Immature natural killer cell (primary cell): ENCODE measurements at regions not wholly inside any gene's neighbourhood (a gene's known extent, or its start where the extent isn't known, plus 50 kb on each side); places are given as distances from the start of the nearest gene placed in this dataset.

Experiments used
- DNase-seq, 3 donors: peaks; one replicate each; pipeline ENCODE4 v3.0.0; 2022; ENCODE audit warnings: mixed read lengths in 1 of 3
- H3K27ac Mint-ChIP-seq, 6 donors: one replicate each; pipeline ENCODE4 v1.8.0; 2020; ENCODE audit warnings: mixed read lengths in 6 of 6, mild to moderate bottlenecking in 5 of 6, inconsistent platforms in 4 of 6, moderate library complexity in 3 of 6
- H3K27me3 Mint-ChIP-seq, 3 donors: one replicate each; pipeline ENCODE4 v1.8.0; 2020 to 2021; ENCODE audit warnings: low read depth in 3 of 3, mild to moderate bottlenecking in 3 of 3, mixed read lengths in 3 of 3, moderate library complexity in 3 of 3, inconsistent platforms in 1 of 3
- H3K36me3 Mint-ChIP-seq, 3 donors: one replicate each; pipeline ENCODE4 v1.8.0; 2020; ENCODE audit warnings: mixed read lengths in 3 of 3, inconsistent platforms in 2 of 3, mild to moderate bottlenecking in 2 of 3
- H3K4me1 Mint-ChIP-seq, 2 donors: one replicate each; pipeline ENCODE4 v1.8.0; 2020; ENCODE audit warnings: inconsistent platforms in 2 of 2, mild to moderate bottlenecking in 2 of 2, mixed read lengths in 2 of 2, moderate library complexity in 1 of 2
- H3K4me3 Mint-ChIP-seq, 5 donors: one replicate each; pipeline ENCODE4 v1.8.0; 2020; ENCODE audit warnings: mild to moderate bottlenecking in 5 of 5, mixed read lengths in 5 of 5, inconsistent platforms in 3 of 5, moderate library complexity in 3 of 5
- H3K9me3 Mint-ChIP-seq, 6 donors: one replicate each; pipeline ENCODE4 v1.8.0; 2020; ENCODE audit warnings: mild to moderate bottlenecking in 6 of 6, mixed read lengths in 6 of 6, inconsistent platforms in 4 of 6, moderate library complexity in 3 of 6

DNA sequence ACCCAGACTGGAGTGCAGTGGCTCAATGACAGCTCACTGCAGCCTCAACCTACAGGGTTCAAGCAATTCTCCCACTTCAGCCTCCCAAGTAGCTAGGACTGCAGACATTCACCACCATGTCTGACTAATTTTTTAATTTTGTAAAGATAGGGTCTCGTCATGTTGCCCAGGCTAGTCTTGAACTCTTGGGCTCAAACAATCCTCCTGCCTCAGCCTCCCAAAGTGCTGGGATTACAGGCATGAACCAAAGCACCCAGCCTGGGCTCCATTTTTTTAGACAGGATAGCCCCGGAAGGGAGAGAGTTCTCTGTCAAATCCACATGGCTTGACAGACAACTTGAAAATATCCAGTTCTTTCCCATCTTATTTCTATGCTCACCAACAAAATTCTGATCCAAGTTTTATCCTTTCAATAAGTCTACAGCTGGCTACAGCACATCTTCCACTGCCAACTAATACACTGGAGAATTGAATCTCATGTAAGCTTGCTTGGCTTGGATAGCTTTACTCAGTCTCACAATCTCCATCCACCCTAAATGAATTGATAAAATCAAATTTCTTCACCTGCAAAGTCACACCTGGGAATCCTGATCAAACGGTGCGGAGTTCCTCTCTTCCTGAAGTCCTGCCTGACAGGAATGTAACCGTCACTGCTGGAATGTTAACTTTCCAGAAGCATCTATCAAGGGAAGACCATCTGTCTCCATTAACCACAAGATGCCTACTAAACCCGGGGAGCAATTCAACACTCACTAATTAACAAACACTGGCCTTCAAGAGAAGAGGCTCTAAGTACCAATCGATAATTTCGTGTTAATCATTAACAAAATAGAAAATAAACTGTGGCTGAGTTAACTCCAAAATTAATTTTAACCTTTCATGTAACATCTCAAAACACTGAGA lies 239.7 kb upstream of the MKLN1 start:
- no peaks in the 10 kb centered on the region for H3K9me3 Mint-ChIP-seq
- H3K4me1 Mint-ChIP-seq, result peaks cover 80 to 85% of the 10 kb centered on the region in 2 donors
- H3K27ac Mint-ChIP-seq, result peak overlapping the region in 2 of 6 donors; percentile 49 to 76
- H3K27me3 Mint-ChIP-seq, result peaks cover 38 to 80% (median 64%) of the 10 kb centered on the region in 3 donors
- H3K36me3 Mint-ChIP-seq, result peaks cover 0 to 4% (median 4%) of the 10 kb centered on the region in 3 donors
- DNase-seq, result no peak
- H3K4me3 Mint-ChIP-seq, result peak overlapping the region in 1 of 5 donors; percentile 1

DNA sequence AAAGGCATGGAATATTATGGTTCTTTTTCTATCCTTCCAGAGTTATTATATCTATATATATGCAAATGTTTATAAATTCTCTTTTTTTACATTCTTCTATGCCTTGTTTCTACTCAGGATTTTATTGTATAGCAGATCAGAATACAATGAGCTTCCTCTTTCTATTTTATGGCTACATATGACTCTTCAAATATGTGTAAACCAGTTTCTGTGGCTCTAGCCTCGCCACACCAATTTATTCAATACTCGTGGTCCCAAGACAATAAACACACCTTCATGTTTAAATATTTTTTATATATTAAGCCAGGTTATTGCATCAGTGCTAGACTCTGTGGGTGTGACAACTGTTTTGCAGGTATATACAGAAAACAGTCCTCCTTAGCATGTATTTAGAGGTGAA lies 237.5 kb upstream of the MKLN1 start:
- peaks cover 76 to 80% of the 10 kb centered on the region in 2 donors for H3K4me1 Mint-ChIP-seq

GRCh38 chr7:131090886-131091692 lies 236.6 kb upstream of the MKLN1 start:
- no peaks in the 10 kb centered on the region for H3K9me3 Mint-ChIP-seq
- peak overlapping the region in 3 of 5 donors; percentile 6 to 56 (median 12) for H3K4me3 Mint-ChIP-seq
- peak overlapping the region in 4 of 6 donors; percentile 24 to 76 (median 44) for H3K27ac Mint-ChIP-seq
- H3K27me3 Mint-ChIP-seq, result peaks cover 43 to 81% (median 62%) of the 10 kb centered on the region in 3 donors
- peaks cover 77 to 82% of the 10 kb centered on the region in 2 donors for H3K4me1 Mint-ChIP-seq
- no peak for DNase-seq
- H3K36me3 Mint-ChIP-seq, result peaks cover 0 to 8% (median 8%) of the 10 kb centered on the region in 3 donors

More for the DNA sequence above, 237.5 kb upstream of the MKLN1 start:
- Mint-ChIP-seq H3K36me3 (peaks cover 0 to 8% (median 8%) of the 10 kb centered on the region in 3 donors), H3K9me3 (no peaks in the 10 kb centered on the region), H3K27ac (peak overlapping the region in 2 of 6 donors; percentile 15 to 54), H3K4me3 (peak overlapping the region in 1 of 5 donors; percentile 26), H3K27me3 (peaks cover 40 to 81% (median 66%) of the 10 kb centered on the region in 3 donors)
- no peak for DNase-seq

DNA sequence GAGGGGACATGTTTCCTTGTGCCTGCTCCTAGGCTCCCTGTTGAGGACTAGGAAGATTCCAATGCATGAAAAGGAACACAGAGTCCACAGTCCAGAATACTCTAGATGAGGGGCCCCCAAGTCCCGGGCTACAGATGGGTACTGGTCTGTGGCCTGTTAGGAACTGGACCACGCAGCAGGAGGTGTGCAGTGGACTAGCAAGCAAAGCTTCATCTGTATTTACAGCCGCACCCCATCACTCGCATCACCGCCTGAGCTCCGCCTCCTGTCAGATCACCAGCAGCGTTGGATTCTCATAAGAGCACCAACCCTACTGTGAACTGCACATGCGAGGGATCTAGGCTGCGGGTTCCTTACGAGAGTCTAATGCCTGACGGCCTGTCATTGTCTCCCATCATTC lies 233.0 kb upstream of the MKLN1 start:
- peak in 1 of 3 donors; percentile 44 for DNase-seq
- peaks cover 89 to 94% of the 10 kb centered on the region in 2 donors for H3K4me1 Mint-ChIP-seq
- H3K36me3 Mint-ChIP-seq, result peaks cover 0 to 8% (median 4%) of the 10 kb centered on the region in 3 donors
- H3K4me3 Mint-ChIP-seq, result no peak overlapping the region
- H3K9me3 Mint-ChIP-seq, result no peaks in the 10 kb centered on the region
- peaks cover 35 to 84% (median 70%) of the 10 kb centered on the region in 3 donors for H3K27me3 Mint-ChIP-seq
- peak overlapping the region in 3 of 6 donors; percentile 23 to 82 (median 42) for H3K27ac Mint-ChIP-seq

DNA sequence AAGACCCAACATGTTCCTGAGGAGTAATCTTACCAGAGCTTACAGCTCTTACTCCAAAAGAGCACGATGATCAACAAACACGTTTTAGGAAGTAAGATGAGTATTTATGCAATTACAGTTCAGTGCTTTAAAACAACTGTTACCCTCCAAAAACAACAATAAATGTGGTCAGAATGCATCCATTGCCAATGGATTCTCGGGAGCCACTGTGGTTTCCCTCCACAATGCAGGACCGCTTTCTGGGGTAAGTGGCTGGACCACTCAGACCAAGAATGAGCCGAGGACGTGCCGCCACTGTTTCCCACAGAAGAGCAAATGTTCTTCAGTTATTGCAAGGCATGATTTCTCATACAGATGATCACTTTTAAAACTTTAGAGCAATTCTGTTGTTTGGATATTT lies 232.3 kb upstream of the MKLN1 start:
- no peaks in the 10 kb centered on the region for H3K9me3 Mint-ChIP-seq
- peak overlapping the region in 3 of 6 donors; percentile 14 to 66 (median 32) for H3K27ac Mint-ChIP-seq
- H3K27me3 Mint-ChIP-seq, result peaks cover 36 to 87% (median 66%) of the 10 kb centered on the region in 3 donors
- peak overlapping the region in 1 of 5 donors; percentile 33 for H3K4me3 Mint-ChIP-seq
- H3K36me3 Mint-ChIP-seq, result peaks cover 0 to 8% (median 4%) of the 10 kb centered on the region in 3 donors
- DNase-seq, result no peak
- peaks cover 90 to 94% of the 10 kb centered on the region in 2 donors for H3K4me1 Mint-ChIP-seq

- Mint-ChIP-seq H3K4me1 (peaks cover 89 to 94% of the 10 kb centered on the region in 2 donors), H3K27ac (peak overlapping the region in 3 of 6 donors; percentile 41 to 75 (median 69)), H3K36me3 (peaks cover 0 to 8% (median 4%) of the 10 kb centered on the region in 3 donors), H3K9me3 (no peaks in the 10 kb centered on the region), H3K4me3 (peak overlapping the region in 2 of 5 donors; percentile 7 to 18), H3K27me3 (peaks cover 35 to 87% (median 65%) of the 10 kb centered on the region in 3 donors)
- DNase-seq, result peak in 2 of 3 donors; percentile 18 to 37
These were observed 231.3 kb upstream of the MKLN1 start for GRCh38 chr7:131096267-131096927.

- no peaks in the 10 kb centered on the region for H3K9me3 Mint-ChIP-seq
- peak overlapping the region in 4 of 6 donors; percentile 12 to 61 (median 48) for H3K27ac Mint-ChIP-seq
- peaks cover 33 to 81% (median 61%) of the 10 kb centered on the region in 3 donors for H3K27me3 Mint-ChIP-seq
- peaks cover 89 to 94% of the 10 kb centered on the region in 2 donors for H3K4me1 Mint-ChIP-seq
- DNase-seq, result peak; percentile 10 to 34 (median 12)
- H3K4me3 Mint-ChIP-seq, result peak overlapping the region in 1 of 5 donors; percentile 55
- H3K36me3 Mint-ChIP-seq, result peaks cover 0 to 8% (median 4%) of the 10 kb centered on the region in 3 donors
These were observed 229.9 kb upstream of the MKLN1 start for GRCh38 chr7:131097662-131098376.

- peaks cover 34 to 80% (median 66%) of the 10 kb centered on the region in 3 donors for H3K27me3 Mint-ChIP-seq
- peaks cover 92 to 95% of the 10 kb centered on the region in 2 donors for H3K4me1 Mint-ChIP-seq
- no peaks in the 10 kb centered on the region for H3K9me3 Mint-ChIP-seq
- H3K36me3 Mint-ChIP-seq, result peaks cover 0 to 8% (median 4%) of the 10 kb centered on the region in 3 donors
- H3K4me3 Mint-ChIP-seq, result peak overlapping the region in 3 of 5 donors; percentile 7 to 56 (median 17)
- H3K27ac Mint-ChIP-seq, result peak overlapping the region; percentile 15 to 88 (median 48)
- DNase-seq, result peak; percentile 4 to 22 (median 13)
These were observed 229.1 kb upstream of the MKLN1 start for GRCh38 chr7:131098527-131098926.

GRCh38 chr7:131100357-131101054 lies 227.2 kb upstream of the MKLN1 start:
- H3K27me3 Mint-ChIP-seq, result peaks cover 33 to 77% (median 69%) of the 10 kb centered on the region in 3 donors
- peak overlapping the region; percentile 86 to 97 (median 88) for H3K27ac Mint-ChIP-seq
- DNase-seq, result peak; percentile 75 to 83 (median 80)
- no peaks in the 10 kb centered on the region for H3K9me3 Mint-ChIP-seq
- H3K36me3 Mint-ChIP-seq, result peaks cover 0 to 4% (median 0%) of the 10 kb centered on the region in 3 donors
- H3K4me3 Mint-ChIP-seq, result peak overlapping the region; percentile 51 to 77 (median 75)
- H3K4me1 Mint-ChIP-seq, result peaks cover 95 to 99% of the 10 kb centered on the region in 2 donors

DNA sequence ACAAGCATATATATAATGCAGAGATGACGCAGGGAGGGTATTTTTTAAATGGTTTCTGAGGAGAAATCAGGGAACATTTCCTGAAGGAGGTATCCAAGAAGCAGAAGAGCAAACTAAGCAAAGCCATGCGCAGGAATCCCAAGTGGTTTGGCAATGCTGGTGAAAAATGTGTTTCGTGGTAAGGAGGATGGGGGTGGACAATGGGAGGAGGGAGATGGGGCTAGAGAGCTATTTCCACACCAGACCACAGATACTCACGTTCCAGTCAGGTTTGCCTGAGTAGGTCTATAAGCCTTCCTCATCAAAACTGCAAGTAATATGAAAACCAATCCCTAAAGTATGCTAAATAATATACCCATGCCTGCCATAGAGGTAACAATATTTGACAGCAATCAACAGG lies 223.7 kb upstream of the MKLN1 start:
- H3K4me3 Mint-ChIP-seq, result peak overlapping the region; percentile 83 to 88 (median 86)
- DNase-seq, result peak in 2 of 3 donors; percentile 38
- no peaks in the 10 kb centered on the region for H3K9me3 Mint-ChIP-seq
- peaks cover 49 to 78% (median 77%) of the 10 kb centered on the region in 3 donors for H3K27me3 Mint-ChIP-seq
- peak overlapping the region; percentile 68 to 92 (median 86) for H3K27ac Mint-ChIP-seq
- peaks cover 74 to 75% of the 10 kb centered on the region in 2 donors for H3K4me1 Mint-ChIP-seq
- H3K36me3 Mint-ChIP-seq, result peaks cover 0 to 8% (median 2%) of the 10 kb centered on the region in 3 donors

DNA sequence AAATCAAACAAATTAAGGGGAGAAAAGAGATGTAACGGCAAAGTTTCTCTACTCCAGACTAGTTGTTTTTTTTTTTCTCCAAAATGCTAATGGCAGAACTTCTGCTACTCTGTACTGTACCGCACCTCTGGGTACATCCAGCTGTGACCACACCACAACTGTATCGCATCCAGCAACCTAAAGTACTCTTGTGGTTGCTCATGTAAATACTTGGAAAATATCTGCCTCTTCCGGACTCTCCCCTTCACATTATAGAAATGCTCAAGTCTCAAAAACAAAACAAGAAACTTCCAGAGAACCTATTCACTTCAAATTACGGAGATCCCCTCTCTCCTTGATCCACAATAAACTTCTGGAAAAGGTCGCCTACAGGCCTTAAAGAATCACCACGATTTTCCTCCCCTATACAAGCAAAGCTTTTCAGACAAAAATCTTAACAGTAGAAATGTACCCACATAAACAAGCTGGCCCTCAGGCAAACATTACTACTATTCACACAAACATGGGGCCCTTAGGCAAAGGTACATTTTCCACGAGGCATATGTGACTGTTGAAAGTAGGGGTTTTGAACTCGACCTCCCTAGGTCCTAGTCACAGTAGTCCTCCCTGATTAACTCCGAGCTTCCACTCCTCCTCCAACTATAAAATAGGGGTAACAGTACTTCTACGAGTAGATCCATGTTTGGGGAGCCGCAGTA lies 222.9 kb upstream of the MKLN1 start:
- H3K4me1 Mint-ChIP-seq, result peaks cover 75 to 76% of the 10 kb centered on the region in 2 donors

More for the DNA sequence above, 222.9 kb upstream of the MKLN1 start:
- Mint-ChIP-seq H3K4me3 (peak overlapping the region; percentile 83 to 88 (median 86)), H3K27ac (peak overlapping the region; percentile 68 to 92 (median 86)), H3K9me3 (no peaks in the 10 kb centered on the region), H3K36me3 (peaks cover 0 to 8% (median 0%) of the 10 kb centered on the region in 3 donors), H3K27me3 (peaks cover 47 to 81% (median 79%) of the 10 kb centered on the region in 3 donors)
- DNase-seq, result peak in 2 of 3 donors; percentile 20 to 38
